Neural cell (in vitro differentiated cells): ENCODE measurements at regions not wholly inside any gene's neighbourhood (a gene's known extent, or its start where the extent isn't known, plus 50 kb on each side); places are given as distances from the start of the nearest gene placed in this dataset.
"Not testable (repeated sequence)": the region's sequence is repeated elsewhere in the genome, so short reads cannot be mapped to it uniquely, and the experiment has no call there.

Source experiments
- EP300 ChIP-seq: fragments of 450-650 bp; conservative IDR thresholded peaks from 2 replicates; pipeline ENCODE4 v1.6.1; 2014; ENCODE audit warnings: antibody characterized with exemption, mild to moderate bottlenecking, moderate library complexity; ENCODE audit not compliant: poor library complexity, severe bottlenecking
- EZH2 ChIP-seq: fragments of 200-600, 300-800 bp; shearing (Covaris generic), sonication (generic); IDR thresholded peaks from 2 replicates; pipeline ENCODE4 v1.6.1; 2014; ENCODE audit warnings: antibody characterized with exemption, low read length, borderline replicate concordance, mild to moderate bottlenecking; ENCODE audit not compliant: insufficient read depth, poor library complexity, severe bottlenecking
- MXI1 ChIP-seq: fragments of 450-650 bp; conservative IDR thresholded peaks from 2 replicates; pipeline ENCODE4 v1.6.1; 2014; ENCODE audit warnings: antibody characterized with exemption, mild to moderate bottlenecking; ENCODE audit not compliant: poor library complexity, severe bottlenecking
- POLR2AphosphoS5 ChIP-seq: IDR thresholded peaks from 2 replicates; pipeline ENCODE4 v1.6.1; 2012
- RAD21 ChIP-seq: fragments of 450-650 bp; conservative IDR thresholded peaks from 2 replicates; pipeline ENCODE4 v1.6.1; 2014; ENCODE audit warnings: antibody characterized with exemption, mild to moderate bottlenecking, moderate library complexity
- TAF1 ChIP-seq: IDR thresholded peaks from 2 replicates; pipeline ENCODE4 v1.6.1; 2012; ENCODE audit warnings: low read depth
- TF ChIP-seq, protein P1 (sequence below): fragments of 450-650 bp; IDR thresholded peaks from 2 replicates; pipeline ENCODE4 v1.5.1; 2014; ENCODE audit warnings: antibody characterized with exemption, mild to moderate bottlenecking, moderate library complexity; ENCODE audit not compliant: poor library complexity, severe bottlenecking
- TF ChIP-seq, protein P2 (sequence below): IDR thresholded peaks from 2 replicates; pipeline ENCODE4 v1.6.1; 2012; ENCODE audit warnings: borderline replicate concordance

DNA sequence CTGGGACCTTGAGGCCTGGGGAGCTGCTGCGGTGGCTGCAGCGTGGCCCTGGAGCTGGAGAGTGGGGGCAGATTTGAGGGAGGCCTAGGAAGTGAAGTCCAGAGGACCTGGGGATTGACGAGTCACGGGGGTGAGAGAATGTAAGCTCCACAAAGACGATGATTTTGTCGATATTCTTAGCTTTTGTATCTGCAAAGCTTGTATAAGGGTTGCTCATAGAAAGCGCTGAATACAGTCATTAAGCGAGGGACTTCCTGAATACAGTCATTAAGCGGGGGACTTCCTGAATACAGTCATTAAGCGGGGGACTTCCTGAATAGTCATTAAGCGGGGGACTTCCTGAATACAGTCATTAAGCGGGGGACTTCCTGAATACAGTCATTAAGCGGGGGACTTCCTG lies 89.3 kb upstream of the FRMD1 start:
- TF ChIP-seq, protein P1, sequence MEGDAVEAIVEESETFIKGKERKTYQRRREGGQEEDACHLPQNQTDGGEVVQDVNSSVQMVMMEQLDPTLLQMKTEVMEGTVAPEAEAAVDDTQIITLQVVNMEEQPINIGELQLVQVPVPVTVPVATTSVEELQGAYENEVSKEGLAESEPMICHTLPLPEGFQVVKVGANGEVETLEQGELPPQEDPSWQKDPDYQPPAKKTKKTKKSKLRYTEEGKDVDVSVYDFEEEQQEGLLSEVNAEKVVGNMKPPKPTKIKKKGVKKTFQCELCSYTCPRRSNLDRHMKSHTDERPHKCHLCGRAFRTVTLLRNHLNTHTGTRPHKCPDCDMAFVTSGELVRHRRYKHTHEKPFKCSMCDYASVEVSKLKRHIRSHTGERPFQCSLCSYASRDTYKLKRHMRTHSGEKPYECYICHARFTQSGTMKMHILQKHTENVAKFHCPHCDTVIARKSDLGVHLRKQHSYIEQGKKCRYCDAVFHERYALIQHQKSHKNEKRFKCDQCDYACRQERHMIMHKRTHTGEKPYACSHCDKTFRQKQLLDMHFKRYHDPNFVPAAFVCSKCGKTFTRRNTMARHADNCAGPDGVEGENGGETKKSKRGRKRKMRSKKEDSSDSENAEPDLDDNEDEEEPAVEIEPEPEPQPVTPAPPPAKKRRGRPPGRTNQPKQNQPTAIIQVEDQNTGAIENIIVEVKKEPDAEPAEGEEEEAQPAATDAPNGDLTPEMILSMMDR: not testable (repeated sequence)
- TF ChIP-seq EZH2, EP300, TAF1, MXI1, POLR2AphosphoS5, RAD21: not testable (repeated sequence)
- TF ChIP-seq, protein P2, sequence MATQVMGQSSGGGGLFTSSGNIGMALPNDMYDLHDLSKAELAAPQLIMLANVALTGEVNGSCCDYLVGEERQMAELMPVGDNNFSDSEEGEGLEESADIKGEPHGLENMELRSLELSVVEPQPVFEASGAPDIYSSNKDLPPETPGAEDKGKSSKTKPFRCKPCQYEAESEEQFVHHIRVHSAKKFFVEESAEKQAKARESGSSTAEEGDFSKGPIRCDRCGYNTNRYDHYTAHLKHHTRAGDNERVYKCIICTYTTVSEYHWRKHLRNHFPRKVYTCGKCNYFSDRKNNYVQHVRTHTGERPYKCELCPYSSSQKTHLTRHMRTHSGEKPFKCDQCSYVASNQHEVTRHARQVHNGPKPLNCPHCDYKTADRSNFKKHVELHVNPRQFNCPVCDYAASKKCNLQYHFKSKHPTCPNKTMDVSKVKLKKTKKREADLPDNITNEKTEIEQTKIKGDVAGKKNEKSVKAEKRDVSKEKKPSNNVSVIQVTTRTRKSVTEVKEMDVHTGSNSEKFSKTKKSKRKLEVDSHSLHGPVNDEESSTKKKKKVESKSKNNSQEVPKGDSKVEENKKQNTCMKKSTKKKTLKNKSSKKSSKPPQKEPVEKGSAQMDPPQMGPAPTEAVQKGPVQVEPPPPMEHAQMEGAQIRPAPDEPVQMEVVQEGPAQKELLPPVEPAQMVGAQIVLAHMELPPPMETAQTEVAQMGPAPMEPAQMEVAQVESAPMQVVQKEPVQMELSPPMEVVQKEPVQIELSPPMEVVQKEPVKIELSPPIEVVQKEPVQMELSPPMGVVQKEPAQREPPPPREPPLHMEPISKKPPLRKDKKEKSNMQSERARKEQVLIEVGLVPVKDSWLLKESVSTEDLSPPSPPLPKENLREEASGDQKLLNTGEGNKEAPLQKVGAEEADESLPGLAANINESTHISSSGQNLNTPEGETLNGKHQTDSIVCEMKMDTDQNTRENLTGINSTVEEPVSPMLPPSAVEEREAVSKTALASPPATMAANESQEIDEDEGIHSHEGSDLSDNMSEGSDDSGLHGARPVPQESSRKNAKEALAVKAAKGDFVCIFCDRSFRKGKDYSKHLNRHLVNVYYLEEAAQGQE: not testable (repeated sequence)
